ENCODE measurements at regions not wholly inside any gene's neighbourhood (a gene's known extent, or its start where the extent isn't known, plus 50 kb on each side); places are given as distances from the start of the nearest gene placed in this dataset.

DNA sequence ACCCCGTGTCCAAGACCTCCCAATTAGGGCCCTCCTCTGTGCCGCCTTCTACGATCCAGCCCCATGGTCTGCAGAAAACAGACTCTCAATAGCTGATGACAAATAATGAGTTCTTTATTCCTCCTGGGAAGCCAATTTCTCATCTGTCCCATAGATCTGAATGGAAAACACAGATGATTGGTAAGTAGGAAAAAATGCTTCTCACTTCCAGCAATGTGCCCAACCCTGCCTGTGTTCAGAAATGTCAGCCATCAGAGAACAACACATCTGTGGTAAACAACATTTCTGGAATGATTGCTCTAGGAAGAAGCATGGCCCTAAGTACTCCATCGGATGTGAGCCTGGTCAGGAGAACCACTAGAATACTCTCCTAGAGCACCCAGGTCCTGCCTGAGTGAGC, 240.5 kb upstream of the HES1 start:
- ATAC-seq (ENCODE audit: low read depth) (no peak), DNase-seq (ENCODE audit: low spot score) (no peak)
- TF ChIP-seq, protein P1, sequence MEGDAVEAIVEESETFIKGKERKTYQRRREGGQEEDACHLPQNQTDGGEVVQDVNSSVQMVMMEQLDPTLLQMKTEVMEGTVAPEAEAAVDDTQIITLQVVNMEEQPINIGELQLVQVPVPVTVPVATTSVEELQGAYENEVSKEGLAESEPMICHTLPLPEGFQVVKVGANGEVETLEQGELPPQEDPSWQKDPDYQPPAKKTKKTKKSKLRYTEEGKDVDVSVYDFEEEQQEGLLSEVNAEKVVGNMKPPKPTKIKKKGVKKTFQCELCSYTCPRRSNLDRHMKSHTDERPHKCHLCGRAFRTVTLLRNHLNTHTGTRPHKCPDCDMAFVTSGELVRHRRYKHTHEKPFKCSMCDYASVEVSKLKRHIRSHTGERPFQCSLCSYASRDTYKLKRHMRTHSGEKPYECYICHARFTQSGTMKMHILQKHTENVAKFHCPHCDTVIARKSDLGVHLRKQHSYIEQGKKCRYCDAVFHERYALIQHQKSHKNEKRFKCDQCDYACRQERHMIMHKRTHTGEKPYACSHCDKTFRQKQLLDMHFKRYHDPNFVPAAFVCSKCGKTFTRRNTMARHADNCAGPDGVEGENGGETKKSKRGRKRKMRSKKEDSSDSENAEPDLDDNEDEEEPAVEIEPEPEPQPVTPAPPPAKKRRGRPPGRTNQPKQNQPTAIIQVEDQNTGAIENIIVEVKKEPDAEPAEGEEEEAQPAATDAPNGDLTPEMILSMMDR (IDR thresholded peaks at IDR 0.05; ENCODE audit: poor library complexity, severe bottlenecking) = no peak
- Histone ChIP-seq H3K4me3 (ENCODE audit: severe bottlenecking) (no peak overlapping the region), H3K27ac (ENCODE audit: poor library complexity, severe bottlenecking) (no peak overlapping the region), H3K4me1 (ENCODE audit: insufficient read depth, poor library complexity, severe bottlenecking) (peaks cover 6% of the 10 kb centered on the region), H3K36me3 (ENCODE audit: low read depth) (no peaks in the 10 kb centered on the region), H3K27me3 (ENCODE audit: insufficient read depth, poor library complexity, severe bottlenecking) (no peaks in the 10 kb centered on the region), H3K9me3 (ENCODE audit: severe bottlenecking) (no peaks in the 10 kb centered on the region)

GRCh38 chr3:193896419-193896818, 239.5 kb upstream of the HES1 start:
- ATAC-seq (ENCODE audit: low read depth) = no peak
- H3K4me3 ChIP-seq (ENCODE audit: severe bottlenecking) = no peak overlapping the region
- peaks cover 6% of the 10 kb centered on the region for H3K4me1 ChIP-seq (ENCODE audit: insufficient read depth, poor library complexity, severe bottlenecking)
- no peak for DNase-seq (ENCODE audit: low spot score)
- no peaks in the 10 kb centered on the region for H3K36me3 ChIP-seq (ENCODE audit: low read depth)
- H3K27ac ChIP-seq (ENCODE audit: poor library complexity, severe bottlenecking) = no peak overlapping the region
- TF ChIP-seq, protein P1 (IDR thresholded peaks at IDR 0.05; ENCODE audit: poor library complexity, severe bottlenecking) = no peak
- H3K27me3 ChIP-seq (ENCODE audit: insufficient read depth, poor library complexity, severe bottlenecking) = no peaks in the 10 kb centered on the region
- no peaks in the 10 kb centered on the region for H3K9me3 ChIP-seq (ENCODE audit: severe bottlenecking)

GRCh38 chr3:193897288-193897687, 238.7 kb upstream of the HES1 start:
- TF ChIP-seq, protein P1 (IDR thresholded peaks at IDR 0.05; ENCODE audit: poor library complexity, severe bottlenecking) = no peak
- Histone ChIP-seq H3K36me3 (ENCODE audit: low read depth) (no peaks in the 10 kb centered on the region), H3K4me3 (ENCODE audit: severe bottlenecking) (no peak overlapping the region), H3K27me3 (ENCODE audit: insufficient read depth, poor library complexity, severe bottlenecking) (no peaks in the 10 kb centered on the region), H3K4me1 (ENCODE audit: insufficient read depth, poor library complexity, severe bottlenecking) (peaks cover 6% of the 10 kb centered on the region), H3K9me3 (ENCODE audit: severe bottlenecking) (no peaks in the 10 kb centered on the region), H3K27ac (ENCODE audit: poor library complexity, severe bottlenecking) (no peak overlapping the region)
- ATAC-seq (ENCODE audit: low read depth) (no peak), DNase-seq (ENCODE audit: low spot score) (no peak)

DNA sequence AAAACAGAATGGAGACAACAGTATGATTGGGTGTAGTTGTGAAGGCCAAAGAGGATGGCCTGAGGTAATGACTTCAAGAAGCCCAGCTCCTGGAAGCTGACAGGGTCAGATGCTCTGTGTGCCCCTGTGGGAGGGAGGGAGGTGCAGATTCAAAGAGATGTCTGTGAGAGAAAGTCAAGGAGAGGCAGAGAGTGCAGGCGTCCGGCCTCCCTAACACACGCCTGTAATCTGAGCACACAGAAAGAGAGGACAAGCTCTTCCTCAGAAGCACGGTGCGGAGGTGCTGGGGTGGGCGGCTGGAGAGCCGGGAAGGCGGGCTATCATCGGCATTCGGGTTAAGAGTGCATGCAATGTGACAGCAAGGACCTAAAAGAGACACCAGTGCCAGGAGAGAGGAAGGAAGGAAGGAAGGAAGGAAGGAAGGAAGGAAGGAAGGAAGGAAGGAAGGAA, 238.2 kb upstream of the HES1 start:
- H3K4me1 ChIP-seq (ENCODE audit: insufficient read depth, poor library complexity, severe bottlenecking) = peaks cover 6% of the 10 kb centered on the region
- no peaks in the 10 kb centered on the region for H3K9me3 ChIP-seq (ENCODE audit: severe bottlenecking)
- no peak overlapping the region for H3K4me3 ChIP-seq (ENCODE audit: severe bottlenecking)
- H3K27ac ChIP-seq (ENCODE audit: poor library complexity, severe bottlenecking) = no peak overlapping the region
- no peak for DNase-seq (ENCODE audit: low spot score)
- TF ChIP-seq, protein P1 (IDR thresholded peaks at IDR 0.05; ENCODE audit: poor library complexity, severe bottlenecking) = no peak
- no peak for ATAC-seq (ENCODE audit: low read depth)
- H3K27me3 ChIP-seq (ENCODE audit: insufficient read depth, poor library complexity, severe bottlenecking) = no peaks in the 10 kb centered on the region
- H3K36me3 ChIP-seq (ENCODE audit: low read depth) = no peaks in the 10 kb centered on the region

- Histone ChIP-seq H3K27ac (ENCODE audit: poor library complexity, severe bottlenecking) (no peak overlapping the region), H3K9me3 (ENCODE audit: severe bottlenecking) (no peaks in the 10 kb centered on the region), H3K27me3 (ENCODE audit: insufficient read depth, poor library complexity, severe bottlenecking) (no peaks in the 10 kb centered on the region), H3K4me1 (ENCODE audit: insufficient read depth, poor library complexity, severe bottlenecking) (peaks cover 6% of the 10 kb centered on the region), H3K36me3 (ENCODE audit: low read depth) (no peaks in the 10 kb centered on the region), H3K4me3 (ENCODE audit: severe bottlenecking) (no peak overlapping the region)
- no peak for DNase-seq (ENCODE audit: low spot score)
- TF ChIP-seq, protein P1 (IDR thresholded peaks at IDR 0.05; ENCODE audit: poor library complexity, severe bottlenecking) = no peak
- ATAC-seq (ENCODE audit: low read depth) = no peak
These were observed 236.9 kb upstream of the HES1 start for GRCh38 chr3:193899001-193899400.

Measured in RWPE2 (cell line).